Gastrocnemius medialis (tissue), 4 donors: ENCODE measurements at regions not wholly inside any gene's neighbourhood (a gene's known extent, or its start where the extent isn't known, plus 50 kb on each side); places are given as distances from the start of the nearest gene placed in this dataset.

Source experiments
- ATAC-seq, 2 donors: fragments of 150-250 bp; one replicate each; pipeline ENCODE4 v1.9.1; 2016
- DNase-seq, 2 donors: peaks; one replicate each; pipeline ENCODE4 v3.0.0-alpha.2; 2019
- H3K27ac ChIP-seq, 4 donors: fragments of 200-600 bp; sonication (generic); 1 replicate in 1 of 4; 2 replicates in 3 of 4; pipeline ENCODE4 v1.5.1; 2016 to 2018; ENCODE audit warnings: mild to moderate bottlenecking in 2 of 4, moderate library complexity in 1 of 4
- H3K27me3 ChIP-seq, 3 donors: fragments of 200-600 bp; sonication (generic) in 2 of 3; 1 replicate in 1 of 3; 2 replicates in 2 of 3; pipeline versions ENCODE4 v1.5.1 to v1.6.0; 2016 to 2019; ENCODE audit warnings: mild to moderate bottlenecking in 1 of 3, moderate library complexity in 1 of 3
- H3K36me3 ChIP-seq, 2 donors: fragments of 200-600 bp; sonication (generic) in 1 of 2; one replicate each; pipeline ENCODE4 v1.5.1; 2017 to 2018
- H3K4me1 ChIP-seq, 2 donors: fragments of 200-600 bp; sonication (generic) in 1 of 2; one replicate each; pipeline ENCODE4 v1.5.1; 2016 to 2017; ENCODE audit warnings: mild to moderate bottlenecking in 2 of 2
- H3K4me3 ChIP-seq, 4 donors: fragments of 200-600 bp; sonication (generic) in 3 of 4; 1 replicate in 1 of 4; 2 replicates in 3 of 4; pipeline ENCODE4 v1.5.1; 2016 to 2019; ENCODE audit warnings: mild to moderate bottlenecking in 2 of 4
- H3K9me3 ChIP-seq, 3 donors: fragments of 200-600 bp; sonication (generic) in 2 of 3; 1 replicate in 1 of 3; 2 replicates in 2 of 3; pipeline ENCODE4 v1.5.1; 2016 to 2019
- POLR2A ChIP-seq, 2 donors: fragments of 450-650 bp; IDR thresholded peaks; one replicate each; pipeline ENCODE4 v1.6.1; 2017; ENCODE audit warnings: antibody characterized with exemption in 2 of 2, mild to moderate bottlenecking in 2 of 2, moderate library complexity in 2 of 2
- in situ Hi-C, 4 donors: fragments of 200-750 bp; cut with MboI; loops; one replicate each; pipeline versions ENCODE4 v1.15.0 to v1.8.0; 2017; ENCODE audit warnings: low sequenced_read_pairs in 4 of 4
- intact Hi-C: fragments of 100-400 bp; cut with DNase I; formaldehyde crosslinking; loops from one replicate; pipeline ENCODE4 v1.15.1; 2023; ENCODE audit warnings: low total_unique reads
- TF ChIP-seq, protein P1 (sequence below), 5 experiments: fragments of 450-650 bp in 3 of 5; fragments of 200-600 bp in 2 of 5; sonication (generic) in 2 of 5; IDR thresholded peaks in 4 of 5; conservative IDR thresholded peaks in 1 of 5; 1 replicate in 4 of 5; 2 replicates in 1 of 5; pipeline ENCODE4 v1.5.1; 2016 to 2019; ENCODE audit warnings: antibody characterized with exemption in 5 of 5, mild to moderate bottlenecking in 3 of 5, moderate library complexity in 3 of 5

- ATAC-seq = peak; percentile 45 to 47
- no peak for DNase-seq
- Histone ChIP-seq H3K36me3 (no peaks in the 10 kb centered on the region), H3K4me1 (peaks cover 0 to 20% of the 10 kb centered on the region in 2 donors), H3K27ac (no peak overlapping the region), H3K27me3 (no peaks in the 10 kb centered on the region), H3K4me3 (no peak overlapping the region), H3K9me3 (no peaks in the 10 kb centered on the region)
- in situ Hi-C loops = no loop called here
- TF ChIP-seq, protein P1, sequence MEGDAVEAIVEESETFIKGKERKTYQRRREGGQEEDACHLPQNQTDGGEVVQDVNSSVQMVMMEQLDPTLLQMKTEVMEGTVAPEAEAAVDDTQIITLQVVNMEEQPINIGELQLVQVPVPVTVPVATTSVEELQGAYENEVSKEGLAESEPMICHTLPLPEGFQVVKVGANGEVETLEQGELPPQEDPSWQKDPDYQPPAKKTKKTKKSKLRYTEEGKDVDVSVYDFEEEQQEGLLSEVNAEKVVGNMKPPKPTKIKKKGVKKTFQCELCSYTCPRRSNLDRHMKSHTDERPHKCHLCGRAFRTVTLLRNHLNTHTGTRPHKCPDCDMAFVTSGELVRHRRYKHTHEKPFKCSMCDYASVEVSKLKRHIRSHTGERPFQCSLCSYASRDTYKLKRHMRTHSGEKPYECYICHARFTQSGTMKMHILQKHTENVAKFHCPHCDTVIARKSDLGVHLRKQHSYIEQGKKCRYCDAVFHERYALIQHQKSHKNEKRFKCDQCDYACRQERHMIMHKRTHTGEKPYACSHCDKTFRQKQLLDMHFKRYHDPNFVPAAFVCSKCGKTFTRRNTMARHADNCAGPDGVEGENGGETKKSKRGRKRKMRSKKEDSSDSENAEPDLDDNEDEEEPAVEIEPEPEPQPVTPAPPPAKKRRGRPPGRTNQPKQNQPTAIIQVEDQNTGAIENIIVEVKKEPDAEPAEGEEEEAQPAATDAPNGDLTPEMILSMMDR (IDR thresholded peaks at IDR 0.05 in 4 of 5, conservative IDR thresholded peaks at IDR 0.05 in 1 of 5) = no peak
- TF ChIP-seq POLR2A (IDR thresholded peaks at IDR 0.05) = no peak
- intact Hi-C loops = no loop called here
Measured at GRCh38 chr1:37137014-37137413, 102.7 kb upstream of the GRIK3 start.

DNA sequence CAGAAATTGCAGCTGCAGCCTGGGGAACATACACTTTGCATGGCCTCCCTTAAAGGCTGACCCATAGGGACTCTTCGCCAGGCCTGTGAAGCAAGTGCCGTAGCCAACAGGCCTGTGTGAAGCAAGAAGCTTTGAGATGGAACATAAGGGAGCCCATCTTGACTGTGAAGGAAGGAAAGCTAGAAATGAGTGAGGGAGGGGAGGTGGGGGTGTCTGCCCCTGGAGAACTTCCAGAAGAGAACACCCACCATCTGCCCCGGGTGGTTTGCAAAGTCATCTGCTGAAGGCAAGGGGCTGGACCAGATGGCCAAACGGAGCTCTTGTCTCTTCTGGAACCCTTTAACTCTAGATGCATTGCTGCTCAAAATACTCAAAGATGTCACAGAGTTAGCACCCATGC lies 103.3 kb upstream of the GRIK3 start:
- intact Hi-C loops (no loop called here), in situ Hi-C loops (no loop called here)
- Histone ChIP-seq H3K9me3 (no peaks in the 10 kb centered on the region), H3K4me1 (peaks cover 0 to 20% of the 10 kb centered on the region in 2 donors), H3K4me3 (no peak overlapping the region), H3K27ac (no peak overlapping the region), H3K27me3 (no peaks in the 10 kb centered on the region), H3K36me3 (no peaks in the 10 kb centered on the region)
- TF ChIP-seq, protein P1 (IDR thresholded peaks at IDR 0.05 in 4 of 5, conservative IDR thresholded peaks at IDR 0.05 in 1 of 5) = no peak
- TF ChIP-seq POLR2A (IDR thresholded peaks at IDR 0.05) = no peak
- DNase-seq (no peak), ATAC-seq (no peak)

DNA sequence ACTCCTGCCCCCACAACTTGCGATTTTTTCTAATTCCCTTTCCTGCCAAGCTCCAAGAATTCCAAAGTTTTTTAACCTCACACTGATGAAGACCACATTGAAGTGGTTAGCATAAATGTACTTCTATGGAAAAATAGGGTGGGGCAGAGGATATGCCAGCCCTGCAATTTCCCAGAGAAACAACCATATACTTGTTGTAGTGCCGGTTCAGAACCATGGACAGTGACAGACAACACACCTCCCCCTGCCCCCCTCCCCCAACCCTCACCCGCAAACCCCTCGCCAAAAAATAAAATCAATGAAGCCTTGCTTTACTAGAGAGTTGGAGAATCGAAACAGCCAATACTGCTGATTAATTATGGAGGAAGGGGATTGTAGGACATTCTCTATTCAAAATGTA lies 109.5 kb upstream of the GRIK3 start:
- no peaks in the 10 kb centered on the region for H3K36me3 ChIP-seq
- H3K9me3 ChIP-seq = no peaks in the 10 kb centered on the region
- DNase-seq (no peak), ATAC-seq (no peak)
- intact Hi-C loops (no loop called here), in situ Hi-C loops (no loop called here)
- H3K27me3 ChIP-seq = no peaks in the 10 kb centered on the region
- no peak overlapping the region for H3K27ac ChIP-seq
- TF ChIP-seq, protein P1 (IDR thresholded peaks at IDR 0.05 in 4 of 5, conservative IDR thresholded peaks at IDR 0.05 in 1 of 5) = no peak
- no peak for TF ChIP-seq POLR2A (IDR thresholded peaks at IDR 0.05)
- H3K4me3 ChIP-seq = no peak overlapping the region
- H3K4me1 ChIP-seq = peaks cover 0 to 52% of the 10 kb centered on the region in 2 donors

DNA sequence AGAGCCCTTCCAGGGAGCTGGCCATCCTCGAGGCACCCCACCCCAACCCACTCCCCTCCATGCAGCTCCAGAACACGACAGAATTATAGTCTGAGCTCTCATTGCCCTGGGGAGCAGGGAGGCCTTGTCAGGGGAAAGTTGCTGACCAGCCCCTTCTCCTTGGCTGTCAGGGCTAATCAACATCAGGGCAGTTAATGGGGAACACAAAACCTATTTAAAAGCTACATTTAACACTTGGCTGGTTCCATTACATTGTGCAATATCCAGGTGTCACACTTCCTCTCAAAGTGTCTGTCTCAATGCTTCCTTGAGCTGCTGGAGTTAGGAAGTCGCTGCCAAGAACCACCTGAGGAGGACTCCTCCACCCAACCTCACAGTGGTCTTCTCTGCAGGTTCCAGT lies 111.8 kb upstream of the GRIK3 start:
- ATAC-seq (no peak), DNase-seq (no peak)
- peak overlapping the region in 2 of 4 donors; percentile 66 to 93 for H3K27ac ChIP-seq
- intact Hi-C loops = no loop called here
- no peaks in the 10 kb centered on the region for H3K9me3 ChIP-seq
- H3K4me3 ChIP-seq = no peak overlapping the region
- in situ Hi-C loops = no loop called here
- peaks cover 0 to 56% of the 10 kb centered on the region in 2 donors for H3K4me1 ChIP-seq
- no peaks in the 10 kb centered on the region for H3K36me3 ChIP-seq
- no peaks in the 10 kb centered on the region for H3K27me3 ChIP-seq
- TF ChIP-seq, protein P1 (IDR thresholded peaks at IDR 0.05 in 4 of 5, conservative IDR thresholded peaks at IDR 0.05 in 1 of 5) = no peak
- no peak for TF ChIP-seq POLR2A (IDR thresholded peaks at IDR 0.05)

GRCh38 chr1:37147392-37147831 lies 113.1 kb upstream of the GRIK3 start:
- peak; percentile 53 to 60 for ATAC-seq
- Histone ChIP-seq H3K9me3 (no peaks in the 10 kb centered on the region), H3K27me3 (no peaks in the 10 kb centered on the region), H3K4me3 (no peak overlapping the region), H3K4me1 (peaks cover 0 to 53% of the 10 kb centered on the region in 2 donors), H3K27ac (peak overlapping the region; percentile 10 to 93 (median 64)), H3K36me3 (no peaks in the 10 kb centered on the region)
- TF ChIP-seq, protein P1 (IDR thresholded peaks at IDR 0.05 in 4 of 5, conservative IDR thresholded peaks at IDR 0.05 in 1 of 5) = no peak
- peak in 1 of 2 donors; percentile 9 for TF ChIP-seq POLR2A (IDR thresholded peaks at IDR 0.05)
- DNase-seq = peak; percentile 64 to 69
- in situ Hi-C loops (no loop called here), intact Hi-C loops (no loop called here)
